ENCODE measurements at regions not wholly inside any gene's neighbourhood (a gene's known extent, or its start where the extent isn't known, plus 50 kb on each side); places are given as distances from the start of the nearest gene placed in this dataset.

GRCh38 chr15:97521381-97522285, 438.9 kb upstream of the ARRDC4 start:
- intact Hi-C loops (cut with DNase I) = no loop called here
- TF ChIP-seq POLR2A (IDR thresholded peaks at IDR 0.05) = no peak
- no peak for TF ChIP-seq CTCF (IDR thresholded peaks at IDR 0.05)
- TF ChIP-seq POLR2AphosphoS5 (IDR thresholded peaks at IDR 0.05) = no peak
- no peak overlapping the region for H3K27ac ChIP-seq
- no peaks in the 10 kb centered on the region for H3K9me3 ChIP-seq
- no peaks in the 10 kb centered on the region for H3K27me3 ChIP-seq (replicated peaks; ENCODE audit: insufficient read depth)
- DNase-seq (ENCODE audit: low spot score) = no peak
- H3K4me1 ChIP-seq (replicated peaks) = no peaks in the 10 kb centered on the region
- H3K36me3 ChIP-seq = no peaks in the 10 kb centered on the region
- 56% methylated on average over 21 of the region's 21 CpGs for WGBS
- no peak overlapping the region for H3K4me3 ChIP-seq

GRCh38 chr15:97522347-97522746, 438.2 kb upstream of the ARRDC4 start:
- Histone ChIP-seq H3K36me3 (no peaks in the 10 kb centered on the region), H3K27me3 (replicated peaks; ENCODE audit: insufficient read depth) (no peaks in the 10 kb centered on the region), H3K4me3 (no peak overlapping the region), H3K9me3 (no peaks in the 10 kb centered on the region), H3K4me1 (replicated peaks) (no peaks in the 10 kb centered on the region), H3K27ac (no peak overlapping the region)
- intact Hi-C loops (cut with DNase I) = no loop called here
- no peak for TF ChIP-seq CTCF (IDR thresholded peaks at IDR 0.05)
- TF ChIP-seq POLR2A (IDR thresholded peaks at IDR 0.05) = no peak
- no peak for TF ChIP-seq POLR2AphosphoS5 (IDR thresholded peaks at IDR 0.05)
- WGBS = 76% methylated on average over 16 of the region's 16 CpGs
- DNase-seq (ENCODE audit: low spot score) = no peak

- intact Hi-C loops (cut with DNase I) = no loop called here
- DNase-seq (ENCODE audit: low spot score) = no peak
- Histone ChIP-seq H3K4me3 (no peak overlapping the region), H3K36me3 (no peaks in the 10 kb centered on the region), H3K27ac (no peak overlapping the region), H3K4me1 (replicated peaks) (no peaks in the 10 kb centered on the region), H3K9me3 (no peaks in the 10 kb centered on the region), H3K27me3 (replicated peaks; ENCODE audit: insufficient read depth) (no peaks in the 10 kb centered on the region)
- no peak for TF ChIP-seq CTCF (IDR thresholded peaks at IDR 0.05)
- TF ChIP-seq POLR2AphosphoS5 (IDR thresholded peaks at IDR 0.05) = no peak
- TF ChIP-seq POLR2A (IDR thresholded peaks at IDR 0.05) = no peak
Measured at GRCh38 chr15:97525809-97526208, 434.7 kb upstream of the ARRDC4 start.

- no peak overlapping the region for H3K4me3 ChIP-seq
- no peaks in the 10 kb centered on the region for H3K4me1 ChIP-seq (replicated peaks)
- H3K27ac ChIP-seq = no peak overlapping the region
- H3K27me3 ChIP-seq (replicated peaks; ENCODE audit: insufficient read depth) = no peaks in the 10 kb centered on the region
- intact Hi-C loops (cut with DNase I) = no loop called here
- 87% methylated on average over 4 of the region's 4 CpGs for WGBS
- no peak for DNase-seq (ENCODE audit: low spot score)
- no peaks in the 10 kb centered on the region for H3K9me3 ChIP-seq
- H3K36me3 ChIP-seq = no peaks in the 10 kb centered on the region
- TF ChIP-seq POLR2AphosphoS5 (IDR thresholded peaks at IDR 0.05) (no peak), CTCF (IDR thresholded peaks at IDR 0.05) (no peak), POLR2A (IDR thresholded peaks at IDR 0.05) (no peak)
Measured at GRCh38 chr15:97528238-97528637, 432.3 kb upstream of the ARRDC4 start.

- Histone ChIP-seq H3K9me3 (no peaks in the 10 kb centered on the region), H3K36me3 (no peaks in the 10 kb centered on the region), H3K27me3 (replicated peaks; ENCODE audit: insufficient read depth) (no peaks in the 10 kb centered on the region), H3K4me3 (no peak overlapping the region), H3K4me1 (replicated peaks) (no peaks in the 10 kb centered on the region), H3K27ac (no peak overlapping the region)
- intact Hi-C loops (cut with DNase I) = no loop called here
- 38% methylated on average over 1 of the region's 1 CpG for WGBS
- no peak for DNase-seq (ENCODE audit: low spot score)
- TF ChIP-seq POLR2A (IDR thresholded peaks at IDR 0.05) (no peak), CTCF (IDR thresholded peaks at IDR 0.05) (no peak), POLR2AphosphoS5 (IDR thresholded peaks at IDR 0.05) (no peak)
Measured at GRCh38 chr15:97545799-97546198, 414.7 kb upstream of the ARRDC4 start.

All from prostate gland (tissue), 2 donors.